SJSA1 (cell line): ENCODE measurements at regions not wholly inside any gene's neighbourhood (a gene's known extent, or its start where the extent isn't known, plus 50 kb on each side); places are given as distances from the start of the nearest gene placed in this dataset.
A peak's percentile ranks its signal among the peaks of the same experiment; 100 is the strongest.

Experiments
- DNase-seq, 2 experiments: peaks; one replicate each; pipeline ENCODE4 v3.0.0-alpha.2; 2015 to 2020; ENCODE audit warnings: low spot score in 2 of 2, low read depth in 1 of 2
- H3K27ac ChIP-seq: fragments of 250-450 bp; sonication (Bioruptor Pico); 2 replicates; pipeline ENCODE4 v1.5.1; 2020; ENCODE audit warnings: mild to moderate bottlenecking, moderate library complexity
- H3K27me3 ChIP-seq: fragments of 250-450 bp; sonication (Bioruptor Pico); replicated peaks from 2 replicates; pipeline ENCODE4 v1.5.1; 2020; ENCODE audit warnings: mild to moderate bottlenecking, moderate library complexity
- H3K36me3 ChIP-seq: fragments of 250-450 bp; sonication (Bioruptor Pico); 2 replicates; pipeline ENCODE4 v1.5.1; 2020; ENCODE audit warnings: mild to moderate bottlenecking
- H3K4me1 ChIP-seq: fragments of 250-450 bp; sonication (Bioruptor Pico); replicated peaks from 2 replicates; pipeline ENCODE4 v1.6.1; 2021; ENCODE audit warnings: mild to moderate bottlenecking
- H3K4me3 ChIP-seq: fragments of 250-450 bp; sonication (Bioruptor Pico); 2 replicates; pipeline ENCODE4 v1.5.1; 2020; ENCODE audit warnings: mild to moderate bottlenecking
- H3K9me3 ChIP-seq: fragments of 250-450 bp; sonication (Bioruptor Pico); replicated peaks from 2 replicates; pipeline ENCODE4 v1.5.1; 2020; ENCODE audit warnings: mild to moderate bottlenecking

DNA sequence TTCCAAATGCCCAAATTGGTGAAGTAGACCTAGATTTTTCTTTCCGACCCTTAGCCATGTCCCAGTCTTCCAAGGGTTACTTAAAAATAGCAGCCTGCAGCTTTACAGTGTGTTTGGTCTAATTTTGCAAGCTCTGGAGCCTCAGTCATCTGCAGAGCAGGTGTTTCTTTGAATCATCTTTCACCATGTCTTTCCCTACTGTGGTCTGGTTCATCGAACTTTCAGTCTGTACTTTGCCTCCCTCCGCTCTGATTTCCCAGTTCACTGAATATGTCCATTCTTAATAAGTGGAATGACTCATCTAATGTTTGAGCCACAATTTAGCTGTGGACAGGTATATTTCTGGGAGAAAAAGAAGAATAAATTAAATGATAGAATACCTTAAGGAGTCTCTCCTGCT is 1060.7 kb downstream of the EFNA5 start:
- Histone ChIP-seq H3K27ac (no peak overlapping the region), H3K27me3 (no peaks in the 10 kb centered on the region; the same call in 1 of the 2 replicates), H3K9me3 (no peaks in the 10 kb centered on the region), H3K4me3 (no peak overlapping the region), H3K4me1 (no peaks in the 10 kb centered on the region), H3K36me3 (no peaks in the 10 kb centered on the region)
- no peak for DNase-seq

- H3K4me1 ChIP-seq, result no peaks in the 10 kb centered on the region
- DNase-seq, result no peak
- no peaks in the 10 kb centered on the region for H3K9me3 ChIP-seq
- H3K27me3 ChIP-seq, result no peaks in the 10 kb centered on the region
- H3K36me3 ChIP-seq, result no peaks in the 10 kb centered on the region
- H3K4me3 ChIP-seq, result no peak overlapping the region
- no peak overlapping the region for H3K27ac ChIP-seq
Observed at GRCh38 chr5:106601620-106602019, 1069.1 kb downstream of the EFNA5 start.

- H3K4me1 ChIP-seq, result no peaks in the 10 kb centered on the region
- no peak overlapping the region for H3K27ac ChIP-seq
- H3K9me3 ChIP-seq, result no peaks in the 10 kb centered on the region
- DNase-seq, result no peak
- H3K36me3 ChIP-seq, result no peaks in the 10 kb centered on the region
- no peaks in the 10 kb centered on the region for H3K27me3 ChIP-seq
- no peak overlapping the region for H3K4me3 ChIP-seq
Observed at GRCh38 chr5:106600803-106601202, 1069.9 kb downstream of the EFNA5 start.

- H3K4me3 ChIP-seq, result no peak overlapping the region
- no peaks in the 10 kb centered on the region for H3K9me3 ChIP-seq
- H3K4me1 ChIP-seq, result no peaks in the 10 kb centered on the region
- H3K36me3 ChIP-seq, result no peaks in the 10 kb centered on the region
- no peak overlapping the region for H3K27ac ChIP-seq
- no peak for DNase-seq
- no peaks in the 10 kb centered on the region for H3K27me3 ChIP-seq
Observed at GRCh38 chr5:106595864-106596263, 1074.9 kb downstream of the EFNA5 start.

DNA sequence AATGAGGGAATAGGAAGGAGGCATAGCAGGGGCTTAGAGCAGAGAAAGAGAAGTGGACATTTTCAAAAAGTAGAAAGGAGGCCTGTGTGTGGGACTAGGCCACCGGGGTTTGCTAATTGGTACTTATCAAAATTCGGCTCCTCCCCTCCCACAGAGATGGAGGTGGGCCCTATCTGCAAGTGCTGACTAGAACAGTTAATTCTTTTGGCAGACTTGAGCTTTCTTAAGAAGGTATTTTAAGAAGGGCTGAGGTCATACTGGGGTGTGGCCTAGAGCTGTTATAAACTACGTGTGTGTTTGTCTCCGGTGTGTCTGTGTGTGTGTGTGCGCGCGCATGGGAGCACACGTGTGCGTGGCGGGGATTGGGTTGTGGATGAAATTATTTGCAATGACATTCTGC is 1086.5 kb downstream of the EFNA5 start:
- Histone ChIP-seq H3K36me3 (no peaks in the 10 kb centered on the region), H3K9me3 (no peaks in the 10 kb centered on the region), H3K27ac (no peak overlapping the region), H3K27me3 (no peaks in the 10 kb centered on the region), H3K4me1 (no peaks in the 10 kb centered on the region), H3K4me3 (no peak overlapping the region)
- DNase-seq, result no peak

- Histone ChIP-seq H3K4me3 (no peak overlapping the region), H3K27ac (no peak overlapping the region), H3K4me1 (no peaks in the 10 kb centered on the region), H3K36me3 (no peaks in the 10 kb centered on the region), H3K9me3 (no peaks in the 10 kb centered on the region), H3K27me3 (no peaks in the 10 kb centered on the region)
- no peak for DNase-seq
Observed at GRCh38 chr5:106578736-106579135, 1092.0 kb downstream of the EFNA5 start.

DNA sequence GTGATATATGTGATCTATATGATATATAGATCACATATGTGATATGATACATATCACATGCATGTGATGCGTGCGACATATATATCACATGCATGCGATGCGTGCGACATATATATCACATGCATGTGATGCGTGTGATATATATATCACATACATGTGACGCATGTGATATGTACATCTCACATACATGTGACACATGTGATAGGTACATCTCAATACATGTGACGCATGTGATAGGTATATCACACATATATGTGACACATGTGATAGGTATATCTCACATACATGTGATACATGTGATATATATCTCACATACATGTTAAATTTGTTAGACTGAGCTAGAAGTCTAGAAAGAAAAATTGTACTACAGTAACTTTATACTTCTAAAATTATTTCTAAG is 1095.9 kb downstream of the EFNA5 start:
- no peaks in the 10 kb centered on the region for H3K27me3 ChIP-seq
- no peak overlapping the region for H3K4me3 ChIP-seq
- DNase-seq, result no peak
- no peaks in the 10 kb centered on the region for H3K9me3 ChIP-seq
- H3K27ac ChIP-seq, result no peak overlapping the region
- no peaks in the 10 kb centered on the region for H3K36me3 ChIP-seq
- no peaks in the 10 kb centered on the region for H3K4me1 ChIP-seq

DNA sequence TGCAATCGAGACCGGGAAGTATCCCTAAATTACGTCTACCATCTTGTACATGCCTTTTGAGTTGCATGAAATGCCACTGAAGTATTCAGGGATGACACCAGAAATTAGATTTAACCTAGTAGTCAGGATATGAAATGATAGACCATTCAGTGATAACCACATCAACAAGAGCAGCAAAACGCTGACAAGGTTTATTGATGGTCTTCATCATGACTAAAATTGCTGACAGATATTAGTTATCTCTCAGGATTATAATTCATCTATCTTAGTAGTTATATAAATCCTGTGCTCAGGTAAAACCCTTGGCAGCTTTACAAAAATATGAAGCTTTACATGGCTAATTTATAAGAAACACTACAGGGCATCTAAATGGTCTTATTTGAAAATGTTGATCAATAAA is 1104.7 kb downstream of the EFNA5 start:
- no peak overlapping the region for H3K27ac ChIP-seq
- H3K4me1 ChIP-seq, result no peaks in the 10 kb centered on the region
- DNase-seq, result no peak
- H3K4me3 ChIP-seq, result no peak overlapping the region
- H3K9me3 ChIP-seq, result peaks cover 5% of the 10 kb centered on the region; the same call in 1 of the 2 replicates
- H3K27me3 ChIP-seq, result no peaks in the 10 kb centered on the region
- H3K36me3 ChIP-seq, result no peaks in the 10 kb centered on the region

DNA sequence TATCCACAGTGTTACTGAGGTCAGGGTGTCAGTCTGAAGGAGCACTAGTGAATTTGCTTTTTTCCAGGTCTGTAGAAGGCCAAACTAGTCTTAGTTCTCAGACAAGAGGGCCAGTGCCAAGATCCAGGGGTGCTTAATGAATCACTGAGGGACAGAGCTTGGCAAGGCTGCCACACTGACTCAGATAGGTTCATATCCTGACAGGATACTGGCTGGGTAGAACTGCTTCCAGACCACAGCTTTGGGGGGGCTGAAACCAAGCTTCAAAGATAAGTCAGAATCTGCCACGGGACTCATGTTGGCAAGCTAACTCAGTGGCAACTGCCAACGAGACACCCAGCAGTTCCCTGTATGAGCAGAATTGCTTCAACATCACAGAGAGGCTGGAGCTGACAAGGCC is 1125.4 kb downstream of the EFNA5 start:
- Histone ChIP-seq H3K27ac (no peak overlapping the region), H3K4me3 (no peak overlapping the region), H3K9me3 (no peaks in the 10 kb centered on the region), H3K4me1 (no peaks in the 10 kb centered on the region), H3K27me3 (no peaks in the 10 kb centered on the region), H3K36me3 (no peaks in the 10 kb centered on the region)
- no peak for DNase-seq

DNA sequence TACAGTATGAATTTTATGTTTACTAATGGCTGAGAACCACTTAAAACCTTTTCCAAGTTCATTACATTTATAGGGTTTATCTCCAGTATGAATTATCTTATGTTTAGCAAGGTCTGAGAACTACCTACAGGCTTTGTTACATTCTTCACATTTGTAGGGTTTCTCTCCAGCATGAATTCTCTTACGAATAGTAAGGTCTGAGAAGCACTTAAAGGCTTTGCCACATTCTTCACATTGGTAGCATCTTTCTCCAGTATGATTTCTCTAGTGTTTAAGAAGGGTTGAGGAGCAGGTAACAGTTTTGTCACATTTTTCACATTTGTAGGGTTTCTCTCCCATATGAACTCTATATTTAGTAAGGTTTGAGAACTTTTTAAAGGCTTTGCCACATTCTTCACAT is 1127.4 kb downstream of the EFNA5 start:
- Histone ChIP-seq H3K27ac (no peak overlapping the region), H3K4me1 (no peaks in the 10 kb centered on the region), H3K27me3 (no peaks in the 10 kb centered on the region), H3K4me3 (no peak overlapping the region), H3K9me3 (no peaks in the 10 kb centered on the region), H3K36me3 (no peaks in the 10 kb centered on the region)
- no peak for DNase-seq

DNA sequence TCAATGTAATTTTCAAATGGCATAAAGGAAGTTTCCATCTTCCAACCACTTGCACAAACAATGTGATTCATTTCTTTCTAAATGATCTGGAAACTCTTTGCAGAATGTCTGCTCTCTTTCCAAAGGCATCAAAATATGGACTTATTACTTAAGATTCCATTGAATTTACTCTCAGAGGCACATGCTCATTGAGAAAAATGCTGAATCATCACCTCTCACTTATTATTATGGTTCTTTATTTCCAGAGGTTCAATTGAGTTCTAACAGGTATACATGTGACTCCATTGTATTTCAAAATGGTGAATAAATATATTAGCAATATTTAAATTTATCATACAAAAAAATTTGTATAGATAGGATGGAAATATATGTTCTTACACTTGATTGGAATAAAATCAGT is 1140.6 kb downstream of the EFNA5 start:
- H3K36me3 ChIP-seq, result no peaks in the 10 kb centered on the region
- no peaks in the 10 kb centered on the region for H3K9me3 ChIP-seq
- H3K27ac ChIP-seq, result no peak overlapping the region
- H3K4me1 ChIP-seq, result no peaks in the 10 kb centered on the region
- no peak for DNase-seq
- H3K27me3 ChIP-seq, result no peaks in the 10 kb centered on the region
- no peak overlapping the region for H3K4me3 ChIP-seq

DNA sequence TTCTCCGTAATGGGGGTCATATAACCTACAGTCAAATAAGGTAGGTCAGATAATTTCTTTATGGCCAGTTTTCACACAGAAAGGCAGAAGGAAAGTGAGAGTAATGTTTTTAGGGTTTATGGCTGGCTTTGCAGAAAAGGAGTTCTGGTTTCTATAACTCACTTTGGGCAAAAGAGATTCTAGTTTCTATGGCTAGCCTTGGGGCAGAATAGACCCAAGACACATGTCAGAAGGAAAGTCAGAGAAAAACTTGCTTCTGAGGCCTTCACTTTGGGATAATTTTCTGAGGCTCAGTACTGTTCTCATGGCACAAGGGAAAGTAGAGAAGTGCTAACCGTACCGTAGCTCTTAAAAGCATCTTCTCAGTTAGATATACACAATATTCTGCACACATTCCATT is 1145.3 kb downstream of the EFNA5 start:
- no peak overlapping the region for H3K4me3 ChIP-seq
- no peak for DNase-seq
- H3K27ac ChIP-seq, result no peak overlapping the region
- no peaks in the 10 kb centered on the region for H3K9me3 ChIP-seq
- H3K4me1 ChIP-seq, result peaks cover 7% of the 10 kb centered on the region; the same call in 1 of the 2 replicates
- no peaks in the 10 kb centered on the region for H3K27me3 ChIP-seq
- H3K36me3 ChIP-seq, result no peaks in the 10 kb centered on the region

DNA sequence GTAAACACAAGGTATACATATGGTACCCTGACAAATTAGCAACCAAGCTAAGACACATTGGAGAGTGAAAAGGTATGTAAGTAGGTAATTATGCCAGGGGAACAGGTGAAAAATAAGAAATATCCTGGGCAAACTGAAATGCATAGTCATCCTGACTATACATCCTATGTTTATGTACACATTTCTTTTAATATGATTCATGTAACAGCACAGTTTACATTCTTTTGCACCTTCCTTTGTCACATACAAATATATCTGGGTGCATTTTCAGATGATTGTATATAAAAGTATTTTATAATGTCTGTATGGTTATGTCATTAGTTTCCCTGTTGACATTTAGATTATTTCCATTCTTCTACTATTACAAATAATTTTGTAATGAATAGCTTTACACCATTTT is 1146.9 kb downstream of the EFNA5 start:
- Histone ChIP-seq H3K4me1 (peaks cover 7% of the 10 kb centered on the region; the same call in 1 of the 2 replicates), H3K4me3 (no peak overlapping the region), H3K36me3 (no peaks in the 10 kb centered on the region), H3K27ac (no peak overlapping the region), H3K9me3 (no peaks in the 10 kb centered on the region), H3K27me3 (no peaks in the 10 kb centered on the region)
- no peak for DNase-seq

DNA sequence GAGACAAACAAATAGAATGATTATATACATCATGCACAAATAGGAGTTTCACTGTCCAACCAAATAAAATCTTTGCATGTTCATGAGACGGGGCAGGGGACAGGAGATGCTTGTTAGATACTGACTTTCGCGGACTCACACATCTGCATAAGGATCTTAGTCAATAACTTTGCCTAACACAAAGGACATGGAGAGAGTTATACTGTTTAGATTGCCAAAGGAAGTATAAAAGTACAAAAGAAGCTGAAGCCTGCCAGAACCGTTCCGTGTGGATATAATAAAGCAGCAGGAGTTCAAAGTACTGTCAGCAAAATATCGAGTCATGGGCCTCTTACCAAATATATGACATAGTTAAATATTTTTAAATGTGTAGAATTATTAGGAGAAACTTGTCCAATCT is 1148.4 kb downstream of the EFNA5 start:
- Histone ChIP-seq H3K4me3 (no peak overlapping the region), H3K27ac (0 out of 2 replicates have a peak overlapping the region, but pooled peaks have one; percentile 6), H3K27me3 (no peaks in the 10 kb centered on the region), H3K4me1 (peaks cover 7% of the 10 kb centered on the region; the same call in 1 of the 2 replicates), H3K36me3 (no peaks in the 10 kb centered on the region), H3K9me3 (no peaks in the 10 kb centered on the region)
- DNase-seq, result no peak

DNA sequence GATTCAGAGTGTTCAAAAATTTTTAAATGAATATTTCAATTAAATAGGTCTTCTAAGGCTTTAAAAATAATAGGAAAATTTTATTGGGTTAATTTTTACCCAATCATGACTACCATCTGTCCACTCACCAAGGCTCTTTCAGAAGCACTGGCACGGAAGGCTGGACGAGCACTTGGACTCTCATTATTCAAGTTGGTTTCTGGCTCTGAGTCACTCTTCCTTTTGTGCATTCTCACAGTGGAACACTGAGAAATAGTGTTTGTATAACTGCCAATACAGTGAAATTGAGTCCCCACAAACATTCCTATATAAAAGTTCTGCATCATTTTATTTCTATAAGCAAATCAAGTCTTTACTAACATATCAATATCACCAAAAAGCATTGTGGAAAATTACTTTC is 1149.0 kb downstream of the EFNA5 start:
- DNase-seq, result peak in 1 of 2 experiments; percentile 35
- H3K27me3 ChIP-seq, result no peaks in the 10 kb centered on the region
- peaks cover 7% of the 10 kb centered on the region; the same call in 1 of the 2 replicates for H3K4me1 ChIP-seq
- no peaks in the 10 kb centered on the region for H3K9me3 ChIP-seq
- 0 out of 2 replicates have a peak overlapping the region, but pooled peaks have one; percentile 6 for H3K27ac ChIP-seq
- H3K36me3 ChIP-seq, result no peaks in the 10 kb centered on the region
- H3K4me3 ChIP-seq, result no peak overlapping the region
